GM12878 (cell line): ENCODE measurements at regions not wholly inside any gene's neighbourhood (a gene's known extent, or its start where the extent isn't known, plus 50 kb on each side); places are given as distances from the start of the nearest gene placed in this dataset.

Source experiments
- NFIC ChIP-seq: IDR thresholded peaks from 2 replicates; pipeline ENCODE4 v1.6.1; 2012; ENCODE audit warnings: low read depth, mild to moderate bottlenecking, inconsistent platforms, low read length, moderate library complexity
- NRF1 ChIP-seq: conservative IDR thresholded peaks from 2 replicates; pipeline ENCODE4 v1.6.1; 2011; ENCODE audit warnings: mild to moderate bottlenecking, low read depth, low read length, improper control_type of control experiment

DNA sequence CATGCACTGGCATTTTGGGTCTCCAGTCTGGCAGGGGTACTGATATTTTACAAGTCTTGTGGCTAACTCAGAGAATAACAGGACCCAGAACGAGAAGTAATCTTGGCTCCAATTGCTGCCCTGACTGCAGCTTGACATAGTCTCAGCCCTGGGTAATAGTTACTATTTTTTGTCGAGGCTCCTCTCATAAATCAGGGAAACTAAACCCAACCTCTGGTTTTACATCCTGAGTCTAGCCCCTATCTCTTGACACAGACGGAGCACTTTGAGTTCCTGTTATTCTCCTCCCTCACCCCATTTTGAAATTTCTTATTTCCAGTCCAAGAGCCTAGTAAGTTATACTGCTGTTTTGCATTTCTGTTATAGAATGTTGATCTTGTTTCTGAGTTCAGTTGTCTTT is 276.1 kb upstream of the GOLIM4 start:
- no peak for TF ChIP-seq NFIC
- no peak for TF ChIP-seq NRF1
